Lower lobe of right lung (tissue), 2 donors: ENCODE measurements at regions not wholly inside any gene's neighbourhood (a gene's known extent, or its start where the extent isn't known, plus 50 kb on each side); places are given as distances from the start of the nearest gene placed in this dataset.

Experiments used
- ATAC-seq, 2 donors: fragments of 200-7000 bp; cut with Tn5 transposase; one replicate each; pipeline ENCODE4 v1.9.1; 2020 to 2022; ENCODE audit warnings: mild to moderate bottlenecking in 2 of 2, moderate library complexity in 2 of 2
- DNase-seq: peaks from one replicate; pipeline ENCODE4 v3.0.0-alpha.2; 2020
- H3K27ac ChIP-seq: fragments of 200-600 bp; one replicate; pipeline ENCODE4 v1.8.0; 2022
- H3K27me3 ChIP-seq: fragments of 200-600 bp; one replicate; pipeline ENCODE4 v1.8.0; 2022; ENCODE audit warnings: low read depth
- H3K36me3 ChIP-seq: fragments of 200-600 bp; one replicate; pipeline ENCODE4 v1.8.0; 2022; ENCODE audit warnings: mild to moderate bottlenecking
- H3K4me1 ChIP-seq: fragments of 200-600 bp; one replicate; pipeline ENCODE4 v1.8.0; 2022
- H3K4me3 ChIP-seq: fragments of 200-600 bp; one replicate; pipeline ENCODE4 v1.8.0; 2022; ENCODE audit warnings: mild to moderate bottlenecking
- H3K9me3 ChIP-seq: fragments of 200-600 bp; one replicate; pipeline ENCODE4 v1.8.0; 2022
- intact Hi-C: fragments of 100-400 bp; cut with DNase I; formaldehyde crosslinking; loops from one replicate; pipeline ENCODE4 v1.11.0; 2022
- TF ChIP-seq, protein P1 (sequence below): fragments of 200-600 bp; IDR thresholded peaks from one replicate; pipeline ENCODE4 v1.8.0; 2022; ENCODE audit warnings: antibody characterized with exemption, mild to moderate bottlenecking
- donor health status: DM: no; HTN: yes; CAD: no; lungs with severe emphysema.

DNA sequence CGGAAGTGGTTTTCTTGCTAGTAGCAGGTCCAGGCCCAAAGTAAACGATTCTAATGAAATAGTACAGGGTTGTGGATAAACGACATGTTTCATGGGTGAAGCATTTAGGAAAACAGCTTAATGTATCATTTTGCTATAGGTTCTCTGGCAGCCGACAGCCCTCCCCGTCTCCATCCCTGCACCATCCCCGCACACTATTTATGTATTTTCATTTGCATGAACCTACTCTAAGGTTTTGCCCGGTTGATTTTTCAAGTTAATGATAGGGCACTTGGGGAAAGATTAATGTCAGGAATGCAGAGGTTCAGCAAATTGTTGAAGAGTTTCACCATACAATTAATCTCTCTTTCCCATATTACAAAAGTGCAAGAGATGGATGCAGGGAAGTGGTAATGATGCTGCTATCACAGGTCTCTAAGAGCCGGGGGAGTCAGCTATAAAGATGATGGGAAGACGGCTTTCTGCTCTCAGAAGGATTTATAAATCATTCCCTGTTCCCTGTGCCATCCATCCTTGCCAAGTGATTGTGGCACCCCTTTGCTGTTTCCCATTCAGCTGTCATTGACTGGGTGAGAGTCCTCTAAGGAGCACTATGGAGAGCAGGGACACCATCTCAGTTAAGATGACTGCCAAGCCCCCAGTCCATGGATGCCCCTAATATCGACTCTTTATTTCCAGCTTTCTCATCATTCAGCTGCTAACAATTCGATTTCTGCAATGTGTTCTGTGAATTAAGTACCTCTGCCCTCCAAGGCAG is 186.3 kb downstream of the IRS2 start:
- H3K4me1 ChIP-seq, result no peaks in the 10 kb centered on the region
- intact Hi-C loops, result no loop called here

DNA sequence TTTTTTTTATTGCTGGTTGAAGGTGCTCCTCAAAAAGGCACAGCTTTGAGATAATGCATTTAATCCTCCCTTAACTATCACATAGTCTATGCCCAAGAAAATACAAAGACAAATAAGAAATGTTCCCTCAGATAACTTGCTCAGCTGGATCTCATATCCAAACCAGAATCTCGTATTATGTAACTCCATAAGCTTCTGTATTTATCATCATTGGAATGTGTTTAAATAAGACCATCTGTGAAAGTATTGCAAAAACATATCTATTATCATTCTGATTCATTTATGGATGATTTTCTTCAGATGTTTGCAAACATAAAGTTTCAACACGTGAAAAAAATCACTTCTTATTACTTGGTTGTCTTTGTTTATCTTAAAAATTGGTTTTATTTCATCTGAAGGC is 190.9 kb downstream of the IRS2 start:
- TF ChIP-seq, protein P1, sequence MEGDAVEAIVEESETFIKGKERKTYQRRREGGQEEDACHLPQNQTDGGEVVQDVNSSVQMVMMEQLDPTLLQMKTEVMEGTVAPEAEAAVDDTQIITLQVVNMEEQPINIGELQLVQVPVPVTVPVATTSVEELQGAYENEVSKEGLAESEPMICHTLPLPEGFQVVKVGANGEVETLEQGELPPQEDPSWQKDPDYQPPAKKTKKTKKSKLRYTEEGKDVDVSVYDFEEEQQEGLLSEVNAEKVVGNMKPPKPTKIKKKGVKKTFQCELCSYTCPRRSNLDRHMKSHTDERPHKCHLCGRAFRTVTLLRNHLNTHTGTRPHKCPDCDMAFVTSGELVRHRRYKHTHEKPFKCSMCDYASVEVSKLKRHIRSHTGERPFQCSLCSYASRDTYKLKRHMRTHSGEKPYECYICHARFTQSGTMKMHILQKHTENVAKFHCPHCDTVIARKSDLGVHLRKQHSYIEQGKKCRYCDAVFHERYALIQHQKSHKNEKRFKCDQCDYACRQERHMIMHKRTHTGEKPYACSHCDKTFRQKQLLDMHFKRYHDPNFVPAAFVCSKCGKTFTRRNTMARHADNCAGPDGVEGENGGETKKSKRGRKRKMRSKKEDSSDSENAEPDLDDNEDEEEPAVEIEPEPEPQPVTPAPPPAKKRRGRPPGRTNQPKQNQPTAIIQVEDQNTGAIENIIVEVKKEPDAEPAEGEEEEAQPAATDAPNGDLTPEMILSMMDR, result no peak
- Histone ChIP-seq H3K4me1 (no peaks in the 10 kb centered on the region), H3K27ac (no peak overlapping the region), H3K36me3 (no peaks in the 10 kb centered on the region), H3K27me3 (no peaks in the 10 kb centered on the region), H3K4me3 (no peak overlapping the region), H3K9me3 (no peaks in the 10 kb centered on the region)
- intact Hi-C loops, result no loop called here
- no peak for DNase-seq
- ATAC-seq, result no peak

More for the DNA sequence above, 186.3 kb downstream of the IRS2 start:
- H3K27me3 ChIP-seq, result no peaks in the 10 kb centered on the region
- H3K9me3 ChIP-seq, result no peaks in the 10 kb centered on the region
- ATAC-seq (no peak), DNase-seq (no peak)
- no peak overlapping the region for H3K27ac ChIP-seq
- TF ChIP-seq, protein P1, result no peak
- H3K36me3 ChIP-seq, result no peaks in the 10 kb centered on the region
- H3K4me3 ChIP-seq, result no peak overlapping the region

DNA sequence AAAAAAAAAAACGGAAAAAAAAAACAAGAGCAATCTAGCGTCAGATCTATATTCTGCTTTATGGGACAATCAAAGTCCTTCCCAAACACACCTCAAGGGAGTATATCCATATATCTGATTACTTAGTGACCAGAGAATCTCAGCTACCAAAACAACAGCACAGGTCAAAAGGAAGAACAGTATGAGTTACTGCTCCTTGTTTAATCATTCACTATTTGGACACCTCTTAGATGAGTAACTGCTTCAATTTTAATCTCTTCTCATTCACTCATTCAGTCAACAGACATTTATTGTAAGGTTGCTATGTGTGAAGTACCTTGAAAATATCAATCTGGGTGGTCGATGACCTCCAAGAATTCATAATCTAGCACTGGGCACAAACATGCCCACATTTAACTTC is 193.2 kb downstream of the IRS2 start:
- ATAC-seq (no peak), DNase-seq (no peak)
- Histone ChIP-seq H3K9me3 (no peaks in the 10 kb centered on the region), H3K27me3 (no peaks in the 10 kb centered on the region), H3K27ac (no peak overlapping the region), H3K4me3 (no peak overlapping the region), H3K36me3 (no peaks in the 10 kb centered on the region), H3K4me1 (no peaks in the 10 kb centered on the region)
- TF ChIP-seq, protein P1, result no peak
- intact Hi-C loops, result no loop called here

DNA sequence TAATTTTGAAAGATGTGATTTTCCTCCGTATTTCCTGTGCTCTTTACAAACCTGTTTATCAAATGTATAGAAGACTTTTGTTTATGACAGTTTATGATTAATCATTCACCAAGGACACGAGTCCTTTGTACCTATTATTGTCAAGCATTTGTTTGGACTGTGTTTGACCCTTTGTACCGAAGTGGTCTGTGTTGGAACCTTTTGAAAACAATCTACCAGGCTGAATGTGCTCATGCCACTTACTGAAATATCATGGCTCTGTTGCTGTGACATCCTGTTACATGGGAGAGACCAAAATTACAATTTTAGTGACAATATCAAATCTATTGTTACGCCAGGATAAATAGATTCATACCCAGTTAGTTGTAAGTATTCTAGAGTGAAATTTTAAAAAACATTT is 193.6 kb downstream of the IRS2 start:
- Histone ChIP-seq H3K27me3 (no peaks in the 10 kb centered on the region), H3K4me1 (no peaks in the 10 kb centered on the region), H3K27ac (no peak overlapping the region), H3K4me3 (no peak overlapping the region), H3K36me3 (no peaks in the 10 kb centered on the region), H3K9me3 (no peaks in the 10 kb centered on the region)
- DNase-seq (no peak), ATAC-seq (no peak)
- TF ChIP-seq, protein P1, result no peak
- intact Hi-C loops, result no loop called here

DNA sequence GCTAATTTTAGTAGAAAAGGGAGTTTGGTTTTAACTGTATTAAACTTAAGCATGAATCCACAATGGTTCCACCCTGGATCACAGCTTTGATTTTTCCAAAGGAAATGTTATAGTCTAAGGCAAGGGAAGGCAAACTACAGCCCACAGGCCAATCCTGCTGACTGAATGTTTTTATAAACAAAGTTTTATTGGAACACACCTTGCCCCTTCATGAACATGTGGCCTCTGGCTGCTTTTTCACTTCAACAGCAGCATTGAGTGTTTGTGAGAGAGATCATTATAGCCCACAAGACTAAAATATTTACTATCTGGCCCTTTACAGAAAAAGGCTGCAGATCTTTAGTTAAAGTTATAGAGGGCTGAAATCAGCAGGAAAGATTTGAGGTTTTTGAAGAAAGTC is 198.7 kb downstream of the IRS2 start:
- H3K36me3 ChIP-seq, result no peaks in the 10 kb centered on the region
- H3K9me3 ChIP-seq, result no peaks in the 10 kb centered on the region
- DNase-seq (no peak), ATAC-seq (no peak)
- H3K4me1 ChIP-seq, result no peaks in the 10 kb centered on the region
- no peaks in the 10 kb centered on the region for H3K27me3 ChIP-seq
- no peak overlapping the region for H3K4me3 ChIP-seq
- TF ChIP-seq, protein P1, result no peak
- no peak overlapping the region for H3K27ac ChIP-seq
- intact Hi-C loops, result no loop called here
